H1 (cell line): ENCODE measurements at regions not wholly inside any gene's neighbourhood (a gene's known extent, or its start where the extent isn't known, plus 50 kb on each side); places are given as distances from the start of the nearest gene placed in this dataset.
"Not testable (repeated sequence)": the region's sequence is repeated elsewhere in the genome, so short reads cannot be mapped to it uniquely, and the experiment has no call there.

Experiments
- CTCF ChIA-PET: fragments of 300-600 bp; sonication (Branson Sonifier 250); formaldehyde crosslinking; loops from one replicate; lab custom pipeline; 2021; ENCODE audit not compliant: partially characterized antibody; lab: Charles Lee
- POLR2A ChIA-PET: fragments of 300-600 bp; sonication (Branson Sonifier 250); formaldehyde crosslinking; loops from one replicate; lab custom pipeline; 2021; ENCODE audit warnings: inconsistent platforms; ENCODE audit not compliant: partially characterized antibody; lab: Charles Lee
- DNase-seq, 2 experiments: peaks; one replicate each; pipeline versions ENCODE4 v3.0.0 to v3.0.0-alpha.2; 2010 to 2022; ENCODE audit warnings: low spot score in 2 of 2, low read depth in 1 of 2, mixed read lengths in 1 of 2
- FAIRE-seq: peaks from 2 replicates; lab custom pipeline; 2011; peaks lifted over from hg19 to GRCh38; lab: Jason Lieb, UNC
- H2AFZ ChIP-seq: 2 replicates; pipeline ENCODE4 v1.8.1; 2012; ENCODE audit warnings: low read length, inconsistent platforms
- H2AK5ac ChIP-seq: 2 replicates; pipeline ENCODE4 v1.6.1; 2013; ENCODE audit warnings: low read depth, low read length
- H2BK120ac ChIP-seq: replicated peaks from 2 replicates; pipeline ENCODE3; 2013; ENCODE audit warnings: low read depth, low read length, inconsistent platforms
- H2BK12ac ChIP-seq: 2 replicates; pipeline ENCODE4 v1.6.1; 2013; ENCODE audit warnings: low read depth, low read length
- H2BK15ac ChIP-seq: 2 replicates; pipeline ENCODE4 v1.6.1; 2013; ENCODE audit warnings: low read length
- H2BK20ac ChIP-seq: 2 replicates; pipeline ENCODE4 v1.6.1; 2013; ENCODE audit warnings: low read length
- H2BK5ac ChIP-seq: 2 replicates; pipeline ENCODE4 v1.6.1; 2013; ENCODE audit warnings: low read depth, low read length
- H3K14ac ChIP-seq: 2 replicates; pipeline ENCODE4 v1.6.1; 2013; ENCODE audit warnings: inconsistent platforms; ENCODE audit not compliant: insufficient read length
- H3K18ac ChIP-seq: 2 replicates; pipeline ENCODE4 v1.6.1; 2013; ENCODE audit warnings: low read length; ENCODE audit errors: extremely low read depth
- H3K23ac ChIP-seq: 2 replicates; pipeline ENCODE4 v1.6.1; 2013; ENCODE audit warnings: inconsistent platforms; ENCODE audit not compliant: insufficient read length
- H3K23me2 ChIP-seq: 2 replicates; pipeline ENCODE4 v1.6.1; 2013; ENCODE audit warnings: low read depth, low read length
- H3K27ac ChIP-seq: 2 replicates; pipeline ENCODE4 v1.6.1; 2011; ENCODE audit warnings: low read depth, low read length, inconsistent platforms
- H3K27me3 ChIP-seq, 4 experiments: replicated peaks in 1 of 4; 1 replicate in 1 of 4; 2 replicates in 3 of 4; pipeline versions ENCODE4 v1.6.1 to v1.8.1; 2011 to 2013; ENCODE audit warnings: low read length in 3 of 4, mild to moderate bottlenecking in 3 of 4, inconsistent platforms in 2 of 4, mixed read lengths in 2 of 4, moderate library complexity in 1 of 4; ENCODE audit not compliant: control insufficient read depth in 3 of 4, insufficient read depth in 3 of 4; ENCODE audit errors: extremely low read depth in 1 of 4
- H3K36me3 ChIP-seq, 4 experiments: 2 replicates each; pipeline versions ENCODE4 v1.6.1 to v1.8.1; 2011 to 2013; ENCODE audit warnings: mild to moderate bottlenecking in 4 of 4, low read length in 3 of 4, moderate library complexity in 2 of 4, control low read depth in 1 of 4, inconsistent platforms in 1 of 4; ENCODE audit not compliant: insufficient read depth in 4 of 4, control insufficient read depth in 2 of 4
- H3K4ac ChIP-seq: replicated peaks from 2 replicates; pipeline ENCODE3; 2013; ENCODE audit warnings: low read length, low read depth, mixed read lengths, inconsistent platforms; ENCODE audit not compliant: insufficient read length
- H3K4me1 ChIP-seq, 4 experiments: replicated peaks in 1 of 4; 1 replicate in 1 of 4; 2 replicates in 3 of 4; pipeline versions ENCODE4 v1.6.1 to v1.8.1; 2011 to 2013; ENCODE audit warnings: low read length in 3 of 4, inconsistent platforms in 2 of 4, mixed read lengths in 1 of 4; ENCODE audit not compliant: insufficient read depth in 4 of 4, control insufficient read depth in 3 of 4
- H3K4me2 ChIP-seq, 2 experiments: 2 replicates each; pipeline versions ENCODE4 v1.6.1 to v1.8.1; 2011 to 2013; ENCODE audit warnings: low read depth in 2 of 2, low read length in 2 of 2, control low read depth in 1 of 2, inconsistent platforms in 1 of 2, mild to moderate bottlenecking in 1 of 2; ENCODE audit not compliant: insufficient read depth in 1 of 2
- H3K4me3 ChIP-seq, 4 experiments: fragments of 200-600, 300-600 bp in 1 of 4; sonication (generic), shearing (Covaris generic), sonication (Bioruptor Twin) in 1 of 4; 2 replicates each; pipeline versions ENCODE4 v1.5.1 to v1.8.1; 2011 to 2016; ENCODE audit warnings: low read length in 4 of 4, low read depth in 3 of 4, control low read depth in 2 of 4, inconsistent platforms in 2 of 4, mild to moderate bottlenecking in 2 of 4, mixed read lengths in 1 of 4, moderate library complexity in 1 of 4; ENCODE audit not compliant: insufficient read depth in 2 of 4; ENCODE audit errors: extremely low read depth in 1 of 4
- H3K56ac ChIP-seq: replicated peaks from 2 replicates; pipeline ENCODE3; 2013; ENCODE audit warnings: low read depth, mild to moderate bottlenecking, mixed read lengths, low read length, inconsistent platforms; ENCODE audit not compliant: insufficient read length
- H3K79me1 ChIP-seq: 2 replicates; pipeline ENCODE4 v1.6.1; 2013; ENCODE audit warnings: low read depth, low read length, control low read depth
- H3K79me2 ChIP-seq, 2 experiments: 2 replicates each; pipeline versions ENCODE4 v1.6.1 to v1.8.1; 2012 to 2013; ENCODE audit warnings: low read length in 2 of 2, mild to moderate bottlenecking in 2 of 2, inconsistent platforms in 1 of 2; ENCODE audit not compliant: insufficient read depth in 2 of 2, control insufficient read depth in 1 of 2
- H3K9ac ChIP-seq, 4 experiments: replicated peaks in 1 of 4; 1 replicate in 1 of 4; 2 replicates in 3 of 4; pipeline versions ENCODE4 v1.6.1 to v1.8.1; 2011 to 2013; ENCODE audit warnings: low read depth in 3 of 4, low read length in 3 of 4, control low read depth in 2 of 4, mild to moderate bottlenecking in 2 of 4, moderate library complexity in 2 of 4, inconsistent platforms in 1 of 4; ENCODE audit errors: extremely low read depth in 1 of 4
- H3K9me3 ChIP-seq, 2 experiments: 2 replicates each; pipeline versions ENCODE4 v1.6.1 to v1.8.1; 2012 to 2013; ENCODE audit warnings: mild to moderate bottlenecking in 2 of 2, moderate library complexity in 2 of 2, control low read depth in 1 of 2, inconsistent platforms in 1 of 2, low read depth in 1 of 2, low read length in 1 of 2, mixed read lengths in 1 of 2; ENCODE audit not compliant: insufficient read depth in 2 of 2
- H4K20me1 ChIP-seq, 2 experiments: replicated peaks in 1 of 2; 2 replicates each; pipeline versions ENCODE3 to v1.8.1; 2011 to 2013; ENCODE audit warnings: inconsistent platforms in 2 of 2, low read length in 2 of 2, mild to moderate bottlenecking in 1 of 2; ENCODE audit not compliant: insufficient read depth in 2 of 2, control insufficient read depth in 1 of 2
- H4K5ac ChIP-seq: 2 replicates; pipeline ENCODE4 v1.6.1; 2013; ENCODE audit warnings: low read length, low read depth, mixed read lengths, inconsistent platforms; ENCODE audit not compliant: insufficient read length
- H4K8ac ChIP-seq: 2 replicates; pipeline ENCODE4 v1.8.0; 2013; ENCODE audit warnings: mild to moderate bottlenecking, moderate library complexity, low read length, inconsistent platforms; ENCODE audit not compliant: insufficient read depth; ENCODE audit errors: extremely low read depth
- H4K91ac ChIP-seq: replicated peaks from 2 replicates; pipeline ENCODE3; 2013; ENCODE audit warnings: low read length, mixed read lengths, inconsistent platforms; ENCODE audit not compliant: insufficient read length
- WGBS, 2 experiments: shearing (Covaris generic) in 1 of 2; methylation state at CpG; one replicate each; pipeline versions ENCODE4 v1.1.6 to v1.1.7; 2013 to 2015; ENCODE audit warnings: low lambda C conversion rate in 2 of 2, mixed read lengths in 2 of 2, inconsistent platforms in 1 of 2, low coverage in 1 of 2, missing lambda C conversion rate in 1 of 2; ENCODE audit not compliant: insufficient replicate concordance in 2 of 2, insufficient coverage in 1 of 2, insufficient read length in 1 of 2; ENCODE audit errors: extremely low coverage in 1 of 2, missing lambda C conversion rate in 1 of 2; 5-methylcytosine and 5-hydroxymethylcytosine counted together

- H3K4me2 ChIP-seq, H4K5ac ChIP-seq, H3K27ac ChIP-seq, H3K4me3 ChIP-seq, H3K4me1 ChIP-seq, H4K20me1 ChIP-seq, H3K4ac ChIP-seq, H3K23me2 ChIP-seq, FAIRE-seq, POLR2A ChIA-PET, H2BK5ac ChIP-seq, H2BK120ac ChIP-seq, H3K79me2 ChIP-seq, H3K56ac ChIP-seq, H4K8ac ChIP-seq, H2BK20ac ChIP-seq, H3K9ac ChIP-seq, DNase-seq, H2BK12ac ChIP-seq, H2AFZ ChIP-seq, H3K14ac ChIP-seq, H3K36me3 ChIP-seq, H3K27me3 ChIP-seq, H4K91ac ChIP-seq, H2AK5ac ChIP-seq, H2BK15ac ChIP-seq, H3K23ac ChIP-seq, H3K18ac ChIP-seq, H3K79me1 ChIP-seq, H3K9me3 ChIP-seq: not testable (repeated sequence)
- CTCF ChIA-PET = interaction anchor here (0.6 to 0.9 kb wide), 2 partner anchors 16 to 796 kb away, joined by 3 read pairs; no protein-coding TSS in a partner anchor
- WGBS, 2 experiments = 88% methylated on average over 1 of the region's 3 CpGs; no CpG with 5 or more reads in 1 of the 2 experiments
Measured at GRCh38 chr11:110360781-110361408, 64.5 kb upstream of the RDX start.
